HG03565 (cell line): ENCODE measurements at regions not wholly inside any gene's neighbourhood (a gene's known extent, or its start where the extent isn't known, plus 50 kb on each side); places are given as distances from the start of the nearest gene placed in this dataset.
"Not testable (repeated sequence)": the region's sequence is repeated elsewhere in the genome, so short reads cannot be mapped to it uniquely, and the experiment has no call there.

Experiments used
- ATAC-seq: cut with Tn5 transposase; IDR thresholded peaks from one replicate; pipeline ENCODE4 v1.9.1; 2021; ENCODE audit warnings: mild to moderate bottlenecking, moderate library complexity; ENCODE audit not compliant: unreplicated experiment

- no peak for ATAC-seq
These were observed 290.6 kb upstream of the KLF3 start for GRCh38 chr4:38373375-38373774.

- ATAC-seq: no peak
These were observed 286.8 kb upstream of the KLF3 start for GRCh38 chr4:38377195-38377594.

GRCh38 chr4:38378478-38378877, 285.5 kb upstream of the KLF3 start:
- no peak for ATAC-seq

- no peak for ATAC-seq
These were observed 282.2 kb upstream of the KLF3 start for GRCh38 chr4:38381788-38382187.

GRCh38 chr4:38382520-38382919, 281.5 kb upstream of the KLF3 start:
- no peak for ATAC-seq

- no peak for ATAC-seq
These were observed 280.3 kb upstream of the KLF3 start for GRCh38 chr4:38383646-38384121.

- no peak for ATAC-seq
These were observed 278.6 kb upstream of the KLF3 start for GRCh38 chr4:38385093-38386004.

GRCh38 chr4:38386005-38386551, 277.9 kb upstream of the KLF3 start:
- no peak for ATAC-seq

- ATAC-seq: no peak
These were observed 277.3 kb upstream of the KLF3 start for GRCh38 chr4:38386654-38387188.

- no peak for ATAC-seq
These were observed 276.7 kb upstream of the KLF3 start for GRCh38 chr4:38387348-38387747.

GRCh38 chr4:38387819-38388218, 276.2 kb upstream of the KLF3 start:
- no peak for ATAC-seq

- not testable (repeated sequence) for ATAC-seq
These were observed 275.1 kb upstream of the KLF3 start for GRCh38 chr4:38388907-38389306.

GRCh38 chr4:38390969-38391545, 272.9 kb upstream of the KLF3 start:
- no peak for ATAC-seq

- ATAC-seq: no peak
These were observed 271.7 kb upstream of the KLF3 start for GRCh38 chr4:38392223-38392855.

- ATAC-seq: no peak
These were observed 267.9 kb upstream of the KLF3 start for GRCh38 chr4:38396091-38396490.

GRCh38 chr4:38396845-38397547, 267.0 kb upstream of the KLF3 start:
- no peak for ATAC-seq

GRCh38 chr4:38400946-38401345, 263.1 kb upstream of the KLF3 start:
- no peak for ATAC-seq

- no peak for ATAC-seq
These were observed 257.8 kb upstream of the KLF3 start for GRCh38 chr4:38406243-38406642.

- ATAC-seq: no peak
These were observed 254.1 kb upstream of the KLF3 start for GRCh38 chr4:38409852-38410251.

- ATAC-seq: peak; percentile 83
These were observed 252.9 kb upstream of the KLF3 start for GRCh38 chr4:38411092-38411491.
